Uterus (tissue), 2 donors: ENCODE measurements at regions not wholly inside any gene's neighbourhood (a gene's known extent, or its start where the extent isn't known, plus 50 kb on each side); places are given as distances from the start of the nearest gene placed in this dataset.

ENCODE experiments used
- CTCF ChIP-seq, 4 experiments: fragments of 200-600 bp in 2 of 4; fragments of 450-650 bp in 2 of 4; sonication (generic) in 2 of 4; IDR thresholded peaks; one replicate each; pipeline ENCODE4 v1.5.1; 2016 to 2019; ENCODE audit warnings: antibody characterized with exemption in 4 of 4, mild to moderate bottlenecking in 2 of 4, moderate library complexity in 1 of 4
- POLR2A ChIP-seq, 2 donors: fragments of 450-650 bp; IDR thresholded peaks; one replicate each; pipeline ENCODE4 v1.6.1; 2016; ENCODE audit warnings: antibody characterized with exemption in 2 of 2, mild to moderate bottlenecking in 1 of 2, moderate library complexity in 1 of 2

- TF ChIP-seq CTCF (IDR thresholded peaks at IDR 0.05), result no peak
- TF ChIP-seq POLR2A (IDR thresholded peaks at IDR 0.05), result no peak
These were observed 86.6 kb upstream of the CAND1 start for GRCh38 chr12:67182551-67182950.
